ENCODE measurements at regions not wholly inside any gene's neighbourhood (a gene's known extent, or its start where the extent isn't known, plus 50 kb on each side); places are given as distances from the start of the nearest gene placed in this dataset.

DNA sequence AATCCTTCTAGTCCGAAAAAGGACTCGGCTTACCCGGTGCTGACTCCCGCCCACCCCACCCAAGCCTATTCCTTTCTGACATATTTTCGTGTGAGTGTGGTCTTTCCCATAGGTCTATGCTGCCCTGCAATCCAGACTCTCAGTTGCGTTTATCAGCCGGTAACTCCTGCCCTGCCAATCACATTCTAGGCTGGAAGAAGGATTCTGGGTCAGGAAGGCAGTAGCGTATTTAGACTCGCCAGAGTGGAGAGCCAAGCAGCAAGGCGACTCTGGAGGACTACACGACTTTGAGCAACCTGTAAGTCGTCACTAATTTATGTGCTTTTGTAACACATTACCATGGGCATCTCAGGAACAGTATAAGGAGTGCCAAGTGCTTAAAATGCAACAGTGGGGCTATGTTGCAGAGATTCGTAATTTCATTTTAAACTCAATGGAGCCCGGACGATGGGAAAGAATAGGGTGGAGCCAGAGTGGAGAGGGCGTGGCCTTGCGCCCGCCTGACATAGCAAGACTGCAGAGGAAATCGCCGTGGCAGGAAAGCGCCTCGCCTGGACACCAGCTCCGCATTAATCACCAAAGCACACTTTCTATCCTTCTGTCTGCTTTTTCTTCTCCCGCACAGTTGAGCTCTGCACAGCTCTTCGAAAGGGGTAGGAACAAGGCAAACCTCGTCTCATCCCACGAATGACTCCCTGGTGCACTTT is 1044.2 kb downstream of the AGBL1 start:
- ATAC-seq (no peak), DNase-seq (ENCODE audit: missing footprints) (no peak)
- intact Hi-C loops (cut with DNase I): no loop called here

DNA sequence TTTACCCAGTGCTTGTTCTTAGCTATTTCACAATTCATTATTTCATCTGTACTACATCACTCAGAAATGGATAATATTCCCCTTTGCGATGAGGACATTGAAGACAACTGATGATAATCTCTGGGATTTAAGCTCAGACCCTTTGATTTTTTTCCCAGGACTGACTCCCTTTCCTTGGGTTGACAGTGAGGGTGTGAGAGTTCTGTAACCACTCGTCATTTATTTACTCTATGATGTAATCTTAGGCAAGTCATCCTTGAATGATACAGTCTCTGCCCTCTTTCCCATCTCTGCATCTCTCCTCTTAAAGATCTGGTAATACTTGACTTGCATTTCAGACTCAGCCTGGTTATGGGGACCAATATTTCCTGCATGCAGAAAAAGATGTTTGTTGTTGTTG is 1041.7 kb downstream of the AGBL1 start:
- DNase-seq (ENCODE audit: missing footprints) (no peak), ATAC-seq (no peak)
- intact Hi-C loops (cut with DNase I): no loop called here

DNA sequence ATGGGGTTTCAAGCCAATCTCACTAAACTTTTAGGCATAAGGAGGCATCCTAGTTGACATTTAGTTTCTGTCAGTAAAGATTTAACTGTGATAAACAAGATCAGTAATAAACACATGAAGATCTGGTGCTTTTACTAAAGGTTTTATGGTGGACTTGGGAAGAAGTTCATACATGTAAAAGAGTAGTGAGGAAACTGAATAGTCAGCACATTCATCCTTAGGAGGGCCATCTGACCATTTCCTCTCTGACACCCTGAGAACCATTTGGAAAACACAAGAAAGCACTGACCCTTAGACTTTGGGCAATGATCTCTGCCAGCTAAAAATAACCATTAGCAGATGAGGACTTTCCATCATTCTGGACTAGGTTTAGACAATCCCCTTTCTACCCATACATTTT is 1040.9 kb downstream of the AGBL1 start:
- intact Hi-C loops (cut with DNase I): no loop called here
- ATAC-seq: no peak
- DNase-seq (ENCODE audit: missing footprints): no peak

DNA sequence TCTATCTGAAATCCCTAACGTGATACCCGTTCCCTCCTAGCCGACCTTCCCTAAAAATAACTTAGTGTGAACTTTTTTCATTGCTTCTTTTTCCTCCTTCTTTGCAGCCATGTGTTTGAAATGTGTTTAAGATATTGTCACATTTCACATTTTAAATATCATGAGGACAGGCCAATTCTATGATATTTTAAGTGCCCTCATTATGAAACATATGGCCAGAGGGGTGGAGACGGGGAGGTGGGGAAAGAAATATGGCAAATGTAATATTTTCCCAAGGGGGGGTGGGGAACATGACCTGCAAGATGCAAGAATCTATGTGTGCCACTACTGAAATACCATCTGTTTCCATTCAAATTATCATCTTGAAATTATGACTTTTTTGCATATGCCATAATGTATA is 1039.2 kb downstream of the AGBL1 start:
- intact Hi-C loops (cut with DNase I): no loop called here
- DNase-seq (ENCODE audit: missing footprints) (no peak), ATAC-seq (no peak)

DNA sequence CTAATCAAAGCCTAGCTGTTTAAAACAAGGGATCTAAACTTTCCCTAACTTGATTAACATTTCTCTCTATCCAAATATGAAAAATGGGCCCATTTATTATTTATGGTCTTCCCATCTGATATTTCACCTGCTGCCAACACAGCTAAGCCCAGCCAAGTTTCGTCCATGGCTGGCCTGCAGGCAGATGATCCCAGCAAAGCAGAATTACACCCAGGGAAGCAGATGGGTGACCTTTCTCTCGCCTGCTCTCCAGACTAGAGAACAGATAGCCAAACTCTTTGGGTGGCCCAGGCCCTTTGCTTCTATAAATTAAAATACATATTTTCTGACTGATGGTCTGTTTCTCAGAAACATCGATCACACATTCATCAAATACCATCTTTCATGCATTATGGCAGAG is 1038.8 kb downstream of the AGBL1 start:
- intact Hi-C loops (cut with DNase I): no loop called here
- no peak for ATAC-seq
- no peak for DNase-seq (ENCODE audit: missing footprints)

DNA sequence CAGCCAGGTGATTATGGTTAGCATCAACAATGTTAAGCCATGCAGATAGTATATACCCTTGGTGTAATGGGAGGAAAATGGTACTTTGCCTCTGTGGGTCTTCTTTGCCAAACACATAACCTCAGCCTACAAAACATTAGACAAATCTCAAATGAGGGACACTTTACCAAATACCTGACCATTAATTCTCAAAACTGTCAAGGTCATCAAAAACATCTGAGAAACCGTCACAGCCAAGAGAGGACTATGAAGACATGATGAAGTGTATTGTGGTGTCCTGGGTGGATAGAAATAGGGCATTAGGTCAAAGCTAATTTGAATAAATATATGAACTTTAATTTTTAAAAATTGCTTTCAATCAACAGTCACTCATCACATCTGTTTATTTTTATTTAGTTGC is 1036.1 kb downstream of the AGBL1 start:
- DNase-seq (ENCODE audit: missing footprints) (no peak), ATAC-seq (no peak)
- intact Hi-C loops (cut with DNase I): no loop called here

DNA sequence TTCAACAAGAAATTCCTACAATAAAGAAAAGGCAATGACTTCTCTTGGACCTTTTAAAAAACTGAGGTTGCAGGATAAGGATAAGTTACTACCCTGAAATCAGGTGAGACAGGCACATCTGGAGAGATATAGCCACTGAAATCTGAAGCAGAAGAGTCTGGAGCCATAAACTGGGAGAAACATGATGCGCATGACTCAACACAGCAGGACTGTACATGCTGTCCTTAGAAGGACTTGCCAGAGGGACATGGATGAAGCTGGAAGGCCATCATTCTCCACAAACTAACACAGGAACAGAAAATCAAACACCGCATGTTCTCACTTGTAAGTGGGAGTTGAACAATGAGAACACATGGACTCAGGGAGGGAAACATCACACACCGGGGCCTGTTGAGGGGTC is 1020.2 kb downstream of the AGBL1 start:
- DNase-seq (ENCODE audit: missing footprints) (no peak), ATAC-seq (no peak)
- intact Hi-C loops (cut with DNase I): no loop called here

DNA sequence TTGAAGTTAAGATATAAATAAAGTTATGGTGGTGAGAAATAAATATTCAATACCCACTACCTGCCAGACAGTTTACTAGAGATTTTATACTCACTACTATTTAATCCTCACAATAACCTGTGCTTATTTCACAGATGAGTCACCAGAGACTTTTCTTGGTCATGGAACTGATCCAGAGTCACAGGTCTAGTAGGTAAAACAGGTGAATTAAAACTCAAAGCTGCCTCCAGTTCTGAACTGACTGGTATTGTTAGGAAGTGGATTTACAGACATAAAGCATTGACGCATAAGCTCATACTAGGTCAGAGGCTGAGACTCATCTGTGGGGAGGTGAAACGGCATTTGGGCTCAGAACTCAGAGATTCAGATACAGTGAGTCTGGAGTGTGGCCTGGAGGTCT is 1009.9 kb downstream of the AGBL1 start:
- no peak for ATAC-seq
- intact Hi-C loops (cut with DNase I): no loop called here
- DNase-seq (ENCODE audit: missing footprints): no peak

DNA sequence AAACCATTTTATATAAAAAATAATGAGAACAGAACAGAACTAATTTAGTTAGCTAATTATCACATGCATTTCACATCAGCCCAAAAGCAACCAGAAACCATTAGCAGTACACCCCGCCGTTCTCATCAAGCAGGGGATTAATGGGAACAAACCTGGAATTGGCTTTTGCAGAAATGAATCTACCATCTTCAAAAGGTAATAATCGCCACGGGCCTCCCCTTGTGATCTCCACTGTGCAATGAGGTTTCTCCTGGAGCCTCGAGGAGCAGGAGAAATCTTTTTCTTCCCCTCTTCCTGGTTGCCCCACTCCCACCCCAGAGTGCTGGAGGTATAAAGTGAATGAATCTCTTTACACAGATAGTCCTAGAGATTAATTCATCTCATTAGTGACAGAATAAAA is 1003.5 kb downstream of the AGBL1 start:
- ATAC-seq (no peak), DNase-seq (ENCODE audit: missing footprints) (no peak)
- intact Hi-C loops (cut with DNase I): no loop called here

DNA sequence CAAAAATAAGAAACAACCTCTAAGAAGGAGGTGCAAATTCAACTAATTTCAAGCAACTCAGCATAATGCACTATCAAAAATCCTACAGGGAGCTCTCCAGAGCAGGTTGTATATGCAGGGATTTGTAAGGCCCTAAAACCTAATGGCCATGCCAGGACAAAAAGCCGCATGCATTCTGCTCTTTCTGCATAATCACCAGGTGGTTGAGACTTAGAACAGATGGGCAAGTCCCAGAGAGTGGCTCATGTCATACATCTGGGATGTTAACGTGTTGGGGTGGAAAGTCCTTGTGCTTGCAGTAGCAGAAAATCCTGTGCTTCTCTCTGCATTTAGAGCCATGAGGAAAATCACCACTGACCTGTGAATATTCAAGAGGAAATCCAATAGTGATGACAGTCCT is 1002.9 kb downstream of the AGBL1 start:
- no peak for DNase-seq (ENCODE audit: missing footprints)
- intact Hi-C loops (cut with DNase I): no loop called here
- no peak for ATAC-seq

DNA sequence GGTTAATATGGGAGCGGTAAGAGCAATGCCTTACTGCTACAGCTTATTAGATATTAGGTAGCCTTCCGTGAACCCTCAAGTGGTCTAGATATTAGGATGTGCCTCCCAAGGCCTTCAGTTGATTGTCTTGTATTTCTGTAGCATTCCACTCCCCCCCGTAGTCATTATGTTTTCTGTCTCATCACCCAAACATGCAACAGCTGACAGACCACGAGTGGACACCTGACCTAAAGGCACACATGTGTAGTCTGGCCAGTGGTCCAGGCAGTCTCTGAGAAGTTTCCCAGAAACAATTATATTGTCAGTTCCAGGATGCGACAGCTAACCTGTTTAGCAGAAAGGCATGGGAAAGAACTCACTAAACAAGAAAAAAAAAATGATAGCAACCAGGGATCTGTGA is 1000.9 kb downstream of the AGBL1 start:
- ATAC-seq (no peak), DNase-seq (ENCODE audit: missing footprints) (no peak)
- intact Hi-C loops (cut with DNase I): no loop called here
